ENCODE measurements at regions not wholly inside any gene's neighbourhood (a gene's known extent, or its start where the extent isn't known, plus 50 kb on each side); places are given as distances from the start of the nearest gene placed in this dataset.
A peak's percentile ranks its signal among the peaks of the same experiment; 100 is the strongest.
"Not testable (repeated sequence)": the region's sequence is repeated elsewhere in the genome, so short reads cannot be mapped to it uniquely, and the experiment has no call there.

DNA sequence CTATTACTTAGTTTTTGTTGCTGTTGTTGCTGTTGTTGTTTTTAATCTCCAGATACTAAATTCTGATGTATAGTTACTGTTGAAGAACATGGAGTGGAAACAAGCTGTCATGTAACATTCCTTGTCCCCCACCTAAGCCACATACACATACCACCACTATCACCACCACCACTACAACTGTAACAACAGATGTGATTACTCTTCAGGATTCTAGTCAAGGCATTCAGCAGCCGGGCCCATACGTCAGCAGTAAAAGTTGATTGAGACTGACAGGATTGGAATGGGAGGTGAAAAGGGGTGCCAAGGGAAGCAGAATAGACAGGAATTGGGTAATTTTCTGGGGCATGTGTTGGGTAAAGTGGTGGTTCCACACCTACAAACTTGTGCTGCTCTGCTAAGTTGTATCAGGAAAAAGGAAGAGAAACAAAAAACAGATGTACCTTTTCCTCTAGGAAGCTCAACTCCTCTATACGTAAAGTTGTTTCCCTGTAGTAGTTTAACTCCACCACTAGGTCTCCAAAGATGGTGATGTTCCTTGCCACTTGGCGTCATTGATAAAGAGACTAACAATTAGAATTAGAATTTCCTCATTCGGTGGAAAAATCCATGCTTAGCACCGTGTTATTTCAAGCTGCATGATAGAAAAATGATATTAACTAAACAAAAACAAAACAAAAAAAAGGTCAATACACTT, 138.6 kb downstream of the ARRDC3 start:
- DNase-seq (ENCODE audit: extremely low read depth in 1 of 2, low read depth in 1 of 2): no peak

DNA sequence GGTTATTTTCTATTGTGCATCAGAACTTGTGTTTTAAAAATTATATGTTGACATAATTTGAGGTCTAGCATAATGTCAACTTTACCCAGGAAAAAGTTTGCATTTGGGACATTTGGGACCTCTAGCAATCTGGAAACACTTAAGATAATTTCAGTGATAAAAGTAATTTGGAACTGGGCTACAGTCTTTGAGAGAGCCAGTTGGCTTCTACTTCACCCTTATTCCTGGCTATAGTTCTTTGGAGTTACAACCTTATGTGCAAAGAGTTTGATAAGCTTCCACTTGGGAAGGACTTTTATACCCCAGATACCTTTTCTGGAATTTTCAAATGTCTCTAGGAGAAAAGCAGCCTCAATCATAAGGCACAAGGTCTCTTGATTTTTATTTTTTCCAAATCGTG, 139.3 kb downstream of the ARRDC3 start:
- DNase-seq (ENCODE audit: extremely low read depth in 1 of 2, low read depth in 1 of 2): no peak

DNA sequence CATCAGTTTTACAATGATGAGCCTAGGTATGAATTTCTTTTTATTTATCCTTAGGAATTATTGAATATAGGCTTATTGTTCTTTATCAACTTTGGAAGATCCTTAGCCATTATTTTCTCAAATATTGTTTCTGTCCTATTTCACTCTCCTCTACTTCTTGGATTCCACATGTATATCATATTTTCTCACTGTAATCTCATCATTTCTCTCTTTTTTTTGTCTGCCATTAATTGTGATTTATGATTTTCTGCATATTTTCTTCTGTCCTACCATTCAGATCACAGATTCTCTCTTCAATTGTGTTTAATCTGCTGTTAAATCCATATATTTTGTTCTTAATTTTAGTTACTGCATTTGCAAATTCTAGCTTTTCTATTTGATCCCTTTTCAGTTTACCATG, 139.8 kb downstream of the ARRDC3 start:
- DNase-seq (ENCODE audit: extremely low read depth in 1 of 2, low read depth in 1 of 2): no peak

- DNase-seq (ENCODE audit: extremely low read depth in 1 of 2, low read depth in 1 of 2): not testable (repeated sequence)
These were observed 141.7 kb downstream of the ARRDC3 start for GRCh38 chr5:91241460-91241859.

DNA sequence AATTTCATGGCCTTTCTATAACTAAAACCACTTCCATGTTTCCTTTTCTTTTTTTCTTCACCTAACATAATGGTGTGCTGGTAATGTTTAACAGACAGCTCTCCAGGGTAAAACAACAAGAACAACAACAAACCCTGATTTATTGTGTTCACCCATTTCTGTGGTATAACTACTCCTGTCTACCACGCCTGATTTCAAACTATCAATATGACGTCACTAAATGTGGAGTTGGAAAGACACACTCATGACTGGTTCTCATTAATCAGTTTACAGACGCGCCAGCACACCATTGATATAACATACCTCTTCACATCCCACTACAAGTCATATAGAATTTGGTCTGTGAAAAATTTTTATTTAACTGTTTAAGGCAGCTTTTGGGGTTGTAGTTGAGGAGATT, 142.9 kb downstream of the ARRDC3 start:
- DNase-seq (ENCODE audit: extremely low read depth in 1 of 2, low read depth in 1 of 2): no peak

GRCh38 chr5:91235271-91235694, 147.8 kb downstream of the ARRDC3 start:
- DNase-seq (ENCODE audit: extremely low read depth in 1 of 2, low read depth in 1 of 2): no peak

DNA sequence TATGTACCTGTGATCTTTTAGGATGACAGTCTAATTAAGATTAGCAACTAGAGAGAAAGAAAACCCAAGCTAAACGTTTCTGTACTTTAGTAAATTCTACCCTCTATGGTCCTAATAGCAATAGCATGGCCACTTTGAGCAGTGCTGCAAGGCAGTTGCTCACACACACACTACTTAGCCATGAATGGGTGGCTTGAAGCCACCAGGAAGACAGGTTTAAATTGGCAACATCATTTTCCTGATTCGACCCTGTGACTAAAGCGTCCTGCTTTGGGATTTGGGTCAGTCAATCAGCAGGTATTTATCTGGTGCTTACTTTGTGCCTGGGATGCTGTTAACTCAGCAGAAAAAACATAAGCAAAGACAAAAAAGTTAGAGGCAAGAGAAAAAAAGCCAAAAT, 150.6 kb downstream of the ARRDC3 start:
- no peak for DNase-seq (ENCODE audit: extremely low read depth in 1 of 2, low read depth in 1 of 2)

GRCh38 chr5:91229031-91229727, 153.9 kb downstream of the ARRDC3 start:
- no peak for DNase-seq (ENCODE audit: extremely low read depth in 1 of 2, low read depth in 1 of 2)

- no peak for DNase-seq (ENCODE audit: extremely low read depth in 1 of 2, low read depth in 1 of 2)
These were observed 154.9 kb downstream of the ARRDC3 start for GRCh38 chr5:91228188-91228587.

- peak; percentile 7 to 40 for DNase-seq (ENCODE audit: extremely low read depth in 1 of 2, low read depth in 1 of 2)
These were observed 157.1 kb downstream of the ARRDC3 start for GRCh38 chr5:91225848-91226686.

DNA sequence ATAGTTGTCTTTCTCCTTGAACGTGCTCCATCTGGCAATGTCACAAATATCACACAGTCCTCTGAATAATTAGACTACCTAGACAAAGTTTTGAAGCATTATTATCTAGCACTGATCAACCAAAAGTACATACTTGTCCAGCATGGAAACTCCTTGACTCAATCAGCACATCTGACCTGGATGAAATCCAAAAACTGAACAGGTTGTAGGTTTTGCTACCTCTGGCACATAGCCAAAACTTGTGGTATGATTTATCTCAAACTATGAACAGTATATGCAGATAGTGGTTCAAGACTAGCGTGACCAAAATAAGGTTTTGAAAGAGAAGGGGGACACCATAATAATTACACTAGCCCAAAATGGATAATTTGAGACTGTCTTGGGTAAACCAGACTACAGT, 158.1 kb downstream of the ARRDC3 start:
- no peak for DNase-seq (ENCODE audit: extremely low read depth in 1 of 2, low read depth in 1 of 2)

GRCh38 chr5:91224456-91224855, 158.7 kb downstream of the ARRDC3 start:
- DNase-seq (ENCODE audit: extremely low read depth in 1 of 2, low read depth in 1 of 2): no peak

- DNase-seq (ENCODE audit: extremely low read depth in 1 of 2, low read depth in 1 of 2): no peak
These were observed 159.2 kb downstream of the ARRDC3 start for GRCh38 chr5:91223886-91224285.

DNA sequence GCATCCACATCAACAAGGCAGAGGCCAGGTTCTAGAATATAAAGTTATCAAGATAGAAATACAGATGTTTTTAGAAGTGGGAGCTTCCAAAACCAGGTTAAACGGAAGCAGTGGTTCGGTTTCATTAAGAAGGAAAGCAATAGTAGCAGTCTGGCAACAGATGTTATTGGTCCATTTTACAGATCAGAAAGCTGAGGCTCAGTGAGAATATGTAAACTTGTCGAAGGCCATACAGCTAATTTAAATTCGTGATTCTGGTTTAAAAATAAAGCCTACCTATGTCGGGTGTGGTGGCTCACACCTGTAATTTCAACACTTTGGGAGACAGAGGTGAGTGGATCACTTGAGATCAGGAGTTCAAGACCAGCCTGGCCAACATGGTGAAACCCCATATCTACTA, 160.6 kb downstream of the ARRDC3 start:
- DNase-seq (ENCODE audit: extremely low read depth in 1 of 2, low read depth in 1 of 2): no peak

- no peak for DNase-seq (ENCODE audit: extremely low read depth in 1 of 2, low read depth in 1 of 2)
These were observed 161.2 kb downstream of the ARRDC3 start for GRCh38 chr5:91221917-91222316.

DNA sequence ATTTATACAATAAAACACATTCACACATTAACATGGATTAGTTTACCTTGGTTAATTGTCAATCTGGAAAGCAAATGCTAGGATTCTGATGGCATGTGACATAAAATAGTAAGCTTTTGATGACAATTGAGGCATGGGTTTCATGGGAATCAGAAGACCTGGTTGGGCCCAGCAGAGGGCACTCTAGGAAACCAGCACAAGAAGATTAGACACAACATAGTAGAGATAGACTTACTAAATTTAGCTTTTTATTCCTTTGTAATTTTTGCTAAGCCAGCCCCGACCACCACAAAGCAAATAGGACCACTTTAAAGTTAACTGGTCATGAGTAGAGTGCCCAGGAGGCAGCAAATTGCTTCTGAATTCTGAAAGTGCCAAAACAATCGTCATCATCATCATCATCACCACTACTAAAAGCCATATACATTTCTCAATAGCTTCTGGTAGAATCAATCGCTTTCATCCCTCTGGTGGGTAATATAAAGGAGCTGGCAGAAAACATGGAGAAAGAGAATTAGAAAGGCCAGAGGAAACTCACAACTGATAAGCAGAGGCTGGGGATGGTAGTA, 163.2 kb downstream of the ARRDC3 start:
- peak in 1 of 2 donors; percentile 13 for DNase-seq (ENCODE audit: extremely low read depth in 1 of 2, low read depth in 1 of 2)

- DNase-seq (ENCODE audit: extremely low read depth in 1 of 2, low read depth in 1 of 2): no peak
These were observed 163.9 kb downstream of the ARRDC3 start for GRCh38 chr5:91219091-91219802.

DNA sequence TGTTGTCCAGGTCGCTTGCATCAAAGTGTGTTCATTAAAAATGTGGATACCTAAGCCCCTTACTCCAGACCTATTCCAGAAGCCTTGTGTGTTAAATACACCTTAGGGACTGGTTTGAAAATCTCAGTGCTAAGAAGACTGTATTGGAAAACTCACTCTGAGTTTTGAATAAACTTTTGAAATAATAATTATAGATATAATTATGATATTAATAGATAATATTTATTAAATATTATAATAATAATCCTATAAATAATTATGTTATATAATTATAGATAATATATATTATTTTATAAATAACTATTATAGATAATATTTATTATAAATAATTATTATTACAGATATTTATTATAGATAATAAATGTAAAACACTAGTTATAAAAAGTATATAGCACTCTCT, 165.3 kb downstream of the ARRDC3 start:
- DNase-seq (ENCODE audit: extremely low read depth in 1 of 2, low read depth in 1 of 2): no peak

GRCh38 chr5:91214571-91214970, 168.5 kb downstream of the ARRDC3 start:
- DNase-seq (ENCODE audit: extremely low read depth in 1 of 2, low read depth in 1 of 2): no peak

Data from stimulated activated CD8-positive, alpha-beta memory T cell treated with anti-CD3 and anti-CD28 coated beads, Interleukin-7, amount 100 ng/mL, for 48 hours (primary cell).